RWPE1 (cell line): ENCODE measurements at regions not wholly inside any gene's neighbourhood (a gene's known extent, or its start where the extent isn't known, plus 50 kb on each side); places are given as distances from the start of the nearest gene placed in this dataset.

Source experiments
- CTCF ChIA-PET: fragments of 350-600 bp; sonication (Branson Sonifier 250); formaldehyde crosslinking; extraction: SDS; loops from one replicate; lab custom pipeline; 2021; lab: Yijun Ruan, JAX
- POLR2A ChIA-PET: fragments of 400-600 bp; formaldehyde crosslinking; extraction: SDS; loops from one replicate; lab custom pipeline; 2020; ENCODE audit warnings: antibody characterized with exemption; ENCODE audit not compliant: low non-redundant PET; lab: Yijun Ruan, JAX
- DNase-seq: peaks from one replicate; pipeline ENCODE4 v3.0.0; 2012; ENCODE audit warnings: low spot score
- H3K27ac ChIP-seq: fragments of 450-650 bp; 2 replicates; pipeline ENCODE4 v1.5.1; 2017
- TF ChIP-seq, protein P1 (sequence below): fragments of 450-650 bp; conservative IDR thresholded peaks from 2 replicates; pipeline ENCODE4 v1.5.1; 2017; ENCODE audit warnings: low read depth, mild to moderate bottlenecking

GRCh38 chr16:66228792-66229191, 137.7 kb upstream of the CDH5 start:
- DNase-seq: no peak
- CTCF ChIA-PET: interaction anchor here (0.7 to 1.1 kb wide), 2 partner anchors 127 to 184 kb away, joined by 3 to 4 read pairs; no protein-coding TSS in a partner anchor
- TF ChIP-seq, protein P1, sequence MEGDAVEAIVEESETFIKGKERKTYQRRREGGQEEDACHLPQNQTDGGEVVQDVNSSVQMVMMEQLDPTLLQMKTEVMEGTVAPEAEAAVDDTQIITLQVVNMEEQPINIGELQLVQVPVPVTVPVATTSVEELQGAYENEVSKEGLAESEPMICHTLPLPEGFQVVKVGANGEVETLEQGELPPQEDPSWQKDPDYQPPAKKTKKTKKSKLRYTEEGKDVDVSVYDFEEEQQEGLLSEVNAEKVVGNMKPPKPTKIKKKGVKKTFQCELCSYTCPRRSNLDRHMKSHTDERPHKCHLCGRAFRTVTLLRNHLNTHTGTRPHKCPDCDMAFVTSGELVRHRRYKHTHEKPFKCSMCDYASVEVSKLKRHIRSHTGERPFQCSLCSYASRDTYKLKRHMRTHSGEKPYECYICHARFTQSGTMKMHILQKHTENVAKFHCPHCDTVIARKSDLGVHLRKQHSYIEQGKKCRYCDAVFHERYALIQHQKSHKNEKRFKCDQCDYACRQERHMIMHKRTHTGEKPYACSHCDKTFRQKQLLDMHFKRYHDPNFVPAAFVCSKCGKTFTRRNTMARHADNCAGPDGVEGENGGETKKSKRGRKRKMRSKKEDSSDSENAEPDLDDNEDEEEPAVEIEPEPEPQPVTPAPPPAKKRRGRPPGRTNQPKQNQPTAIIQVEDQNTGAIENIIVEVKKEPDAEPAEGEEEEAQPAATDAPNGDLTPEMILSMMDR: no peak
- POLR2A ChIA-PET: no interaction called here
- H3K27ac ChIP-seq: no peak overlapping the region

DNA sequence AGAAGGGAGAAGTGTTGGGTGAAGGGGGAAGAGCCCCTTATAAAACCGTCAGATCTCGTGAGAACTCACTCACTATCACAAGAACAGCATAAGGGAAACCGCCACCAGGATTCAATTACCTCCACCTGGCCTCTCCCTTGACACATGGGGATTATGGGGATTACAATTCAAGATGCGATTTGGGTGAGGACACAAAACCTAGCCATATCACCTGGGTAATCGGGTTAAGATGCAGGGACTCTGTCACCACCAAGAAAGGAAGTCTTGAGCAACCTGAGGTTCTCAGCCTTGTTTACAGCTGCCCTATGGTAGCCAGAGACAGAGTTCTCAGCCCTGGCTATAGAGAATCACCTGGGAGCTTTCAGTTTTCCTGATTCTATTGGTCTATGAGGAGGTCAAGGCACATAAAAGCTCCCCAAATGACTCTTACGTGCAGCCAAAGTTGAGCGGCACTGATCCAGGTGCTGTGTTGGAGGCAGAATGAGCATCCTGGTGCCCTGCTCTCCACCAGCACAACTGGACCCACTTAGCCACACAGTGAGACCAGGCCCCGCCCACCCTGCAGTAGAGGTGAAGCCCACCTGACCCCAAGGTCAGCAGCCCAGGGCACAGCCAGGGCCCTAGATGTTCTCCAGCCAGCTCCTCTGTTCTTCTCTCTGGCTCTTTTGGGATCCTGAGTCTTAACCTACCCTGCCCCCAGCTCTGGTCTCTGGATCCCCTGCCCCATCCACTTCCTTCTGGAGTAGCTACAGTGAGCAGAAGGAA, 138.5 kb upstream of the CDH5 start:
- no peak for DNase-seq
- ChIA-PET POLR2A (no interaction called here), CTCF (interaction anchor here (1.1 kb wide), 1 partner anchor 183 kb away, joined by 4 read pairs; no protein-coding TSS in a partner anchor)
- H3K27ac ChIP-seq: no peak overlapping the region
- TF ChIP-seq, protein P1: no peak

DNA sequence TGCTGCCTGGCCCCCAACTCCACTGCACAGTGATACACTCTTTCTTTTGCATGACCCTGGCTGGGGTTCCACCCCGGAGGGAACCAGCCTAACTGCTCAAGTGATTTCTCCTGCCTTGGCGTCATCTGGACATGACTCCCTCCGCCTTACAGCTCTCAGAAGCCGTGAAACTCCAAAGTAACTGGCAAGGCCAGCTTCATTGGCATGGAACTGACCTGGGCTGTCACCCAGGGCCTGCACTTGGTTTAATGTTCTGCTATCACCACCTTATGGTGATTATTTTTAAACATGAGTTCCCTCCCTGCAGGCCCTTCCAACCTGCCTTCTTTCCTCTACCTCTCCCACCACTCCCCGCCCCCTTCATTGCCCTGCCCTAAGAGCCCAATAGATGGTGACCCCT, 139.7 kb upstream of the CDH5 start:
- POLR2A ChIA-PET: no interaction called here
- DNase-seq: no peak

DNA sequence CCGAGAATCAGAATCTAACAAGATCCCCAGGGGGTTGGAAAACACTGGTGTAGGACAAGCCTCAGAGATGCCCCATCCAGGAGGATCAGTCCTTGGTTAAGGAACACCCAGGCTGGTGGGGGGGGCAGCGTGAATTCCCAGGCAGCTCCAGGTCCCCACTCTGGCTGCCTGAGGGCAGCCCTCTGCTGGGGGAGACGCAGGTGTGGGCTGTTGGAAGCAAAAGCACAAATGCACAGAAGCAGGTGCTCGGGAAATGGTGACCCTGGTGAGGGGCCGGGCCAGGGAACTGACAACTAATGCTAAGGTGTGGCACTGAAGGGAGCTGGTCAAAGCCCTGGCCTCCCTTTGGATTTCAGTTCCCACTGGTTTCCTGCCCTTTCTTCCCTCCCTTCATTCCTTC, 140.8 kb upstream of the CDH5 start:
- POLR2A ChIA-PET: no interaction called here
- no peak overlapping the region for H3K27ac ChIP-seq
- no peak for DNase-seq
- CTCF ChIA-PET: interaction anchor here (0.6 kb wide), 1 partner anchor 195 kb away, joined by 4 read pairs; no protein-coding TSS in a partner anchor
- TF ChIP-seq, protein P1: no peak

More for the DNA sequence above, 139.7 kb upstream of the CDH5 start:
- TF ChIP-seq, protein P1: no peak
- no peak overlapping the region for H3K27ac ChIP-seq
- CTCF ChIA-PET: interaction anchor here (0.6 kb wide), 1 partner anchor 750 kb away, joined by 5 read pairs; no protein-coding TSS in a partner anchor

DNA sequence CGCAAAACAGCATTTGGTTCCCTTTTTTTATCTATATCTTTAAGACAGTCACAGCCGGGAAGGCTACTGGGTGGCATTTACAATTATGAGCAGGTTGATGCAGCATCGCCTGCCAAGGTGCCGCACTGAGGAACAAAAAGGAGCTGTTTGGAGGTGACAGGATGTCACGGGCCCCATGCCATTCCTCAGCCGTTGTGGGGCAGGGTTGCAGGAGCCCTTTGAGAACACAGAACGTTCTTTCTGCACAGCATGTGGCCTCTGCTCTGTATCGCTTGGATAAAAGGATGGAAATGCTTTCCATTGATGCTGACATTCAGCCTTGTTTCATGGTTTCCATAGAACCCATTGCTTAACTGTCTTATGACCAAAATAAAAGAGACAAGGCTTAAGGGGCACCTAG, 141.9 kb upstream of the CDH5 start:
- no peak overlapping the region for H3K27ac ChIP-seq
- no peak for DNase-seq
- TF ChIP-seq, protein P1: no peak
- ChIA-PET POLR2A (no interaction called here), CTCF (interaction anchor here (0.7 kb wide), 1 partner anchor 916 kb away, joined by 3 read pairs; no protein-coding TSS in a partner anchor)

DNA sequence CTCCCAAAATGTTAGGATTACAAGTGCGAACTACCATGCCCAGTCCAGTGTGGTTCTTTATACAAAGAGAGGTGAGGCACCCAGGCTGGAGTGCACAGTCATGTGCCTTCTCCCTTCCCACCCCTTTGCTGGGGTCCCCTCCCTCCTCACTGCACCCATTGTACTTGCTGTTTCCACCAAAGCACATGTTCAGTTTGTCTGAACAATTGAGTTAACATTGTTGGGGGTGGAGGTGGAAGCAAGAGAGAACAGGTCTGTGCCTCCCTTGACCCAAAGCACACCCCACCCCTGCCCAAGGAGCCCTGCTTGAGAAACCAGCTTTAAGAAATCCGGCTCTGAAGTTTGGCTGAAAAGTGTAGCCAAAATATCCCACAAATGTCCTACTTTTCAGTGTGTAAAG, 142.3 kb upstream of the CDH5 start:
- ChIA-PET CTCF (no interaction called here), POLR2A (no interaction called here)
- H3K27ac ChIP-seq: no peak overlapping the region
- TF ChIP-seq, protein P1: no peak
- DNase-seq: no peak
